K562 (cell line): ENCODE measurements at regions not wholly inside any gene's neighbourhood (a gene's known extent, or its start where the extent isn't known, plus 50 kb on each side); places are given as distances from the start of the nearest gene placed in this dataset.

Experiments used
- CTCF ChIP-seq, 3 experiments: IDR thresholded peaks in 2 of 3; conservative IDR thresholded peaks in 1 of 3; 2 replicates each; pipeline ENCODE4 v1.5.1; 2011 to 2012; ENCODE audit warnings: low read length in 3 of 3, mild to moderate bottlenecking in 3 of 3, control low read depth in 2 of 3, improper control_type of control experiment in 1 of 3, inconsistent platforms in 1 of 3, low read depth in 1 of 3, mixed read lengths in 1 of 3, moderate library complexity in 1 of 3; ENCODE audit not compliant: insufficient read depth in 2 of 3
- DPF2 ChIP-seq: fragments of 450-650 bp; IDR thresholded peaks from 2 replicates; pipeline ENCODE4 v1.6.1; 2016
- ESRRA ChIP-seq: fragments of 450-650 bp; IDR thresholded peaks from 2 replicates; pipeline ENCODE4 v1.6.1; 2014; ENCODE audit warnings: low read depth, mild to moderate bottlenecking, moderate library complexity, borderline replicate concordance
- HNRNPK ChIP-seq: fragments of 200-400 bp; formaldehyde crosslinking; IDR thresholded peaks from one replicate; pipeline ENCODE4 v1.6.1; 2018; ENCODE audit warnings: mild to moderate bottlenecking, low read depth, low read length; ENCODE audit not compliant: poor library complexity, severe bottlenecking
- POLR2A ChIP-seq: fragments of 450-650 bp; conservative IDR thresholded peaks from 2 replicates; pipeline ENCODE4 v1.6.1; 2016
- SRSF9 ChIP-seq: fragments of 200-400 bp; formaldehyde crosslinking; IDR thresholded peaks from 2 replicates; pipeline ENCODE4 v1.6.1; 2017; ENCODE audit warnings: low read depth, low read length, borderline replicate concordance
- ZSCAN32 ChIP-seq: fragments of 450-650 bp; formaldehyde crosslinking; IDR thresholded peaks from 2 replicates; pipeline ENCODE4 v1.4.0; 2020; ENCODE audit warnings: mild to moderate bottlenecking, moderate library complexity

DNA sequence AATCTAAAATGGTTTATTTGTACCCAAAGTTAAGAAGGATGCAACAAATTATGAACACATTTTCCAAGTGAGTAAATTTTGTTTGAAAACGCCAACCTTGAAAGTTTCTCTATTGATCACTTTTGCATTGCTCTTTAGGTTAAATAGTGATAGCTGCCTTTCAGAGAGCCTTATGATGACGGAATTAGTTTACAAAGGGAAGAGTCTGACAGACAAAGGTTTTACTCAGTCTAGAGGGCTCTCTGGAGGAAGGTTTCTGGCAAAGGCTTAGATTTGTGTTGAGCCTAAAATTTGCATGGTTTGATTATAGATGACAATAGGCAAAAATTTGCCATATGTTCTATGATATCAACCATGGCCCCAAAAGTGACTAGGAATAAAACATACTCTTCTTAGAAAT, 95.9 kb upstream of the RUNX1 start:
- no peak for TF ChIP-seq CTCF (IDR thresholded peaks at IDR 0.05 in 2 of 3, conservative IDR thresholded peaks at IDR 0.05 in 1 of 3; ENCODE audit: insufficient read depth in 2 of 3, low read depth in 1 of 3, low read length in 3 of 3)
- TF ChIP-seq POLR2A = no peak
- no peak for TF ChIP-seq ESRRA
- no peak for TF ChIP-seq SRSF9
- TF ChIP-seq ZSCAN32 = no peak
- TF ChIP-seq HNRNPK = no peak
- TF ChIP-seq DPF2 = no peak
